ENCODE measurements at regions not wholly inside any gene's neighbourhood (a gene's known extent, or its start where the extent isn't known, plus 50 kb on each side); places are given as distances from the start of the nearest gene placed in this dataset.

- no peak for DNase-seq (ENCODE audit: low read depth in 2 of 2)
These were observed 111.2 kb upstream of the ASIC2 start for GRCh38 chr17:33404070-33404819.

- no peak for DNase-seq (ENCODE audit: low read depth in 2 of 2)
These were observed 123.0 kb upstream of the ASIC2 start for GRCh38 chr17:33416131-33416530.

GRCh38 chr17:33421933-33422332 lies 128.8 kb upstream of the ASIC2 start:
- DNase-seq (ENCODE audit: low read depth in 2 of 2): no peak

GRCh38 chr17:33433581-33433980 lies 140.5 kb upstream of the ASIC2 start:
- no peak for DNase-seq (ENCODE audit: low read depth in 2 of 2)

GRCh38 chr17:33434841-33435240 lies 141.7 kb upstream of the ASIC2 start:
- DNase-seq (ENCODE audit: low read depth in 2 of 2): no peak

- DNase-seq (ENCODE audit: low read depth in 2 of 2): no peak
These were observed 142.7 kb upstream of the ASIC2 start for GRCh38 chr17:33435721-33436301.

- no peak for DNase-seq (ENCODE audit: low read depth in 2 of 2)
These were observed 143.2 kb upstream of the ASIC2 start for GRCh38 chr17:33436321-33436720.

- no peak for DNase-seq (ENCODE audit: low read depth in 2 of 2)
These were observed 145.0 kb upstream of the ASIC2 start for GRCh38 chr17:33438139-33438538.

GRCh38 chr17:33438578-33438977 lies 145.5 kb upstream of the ASIC2 start:
- DNase-seq (ENCODE audit: low read depth in 2 of 2): no peak

- DNase-seq (ENCODE audit: low read depth in 2 of 2): no peak
These were observed 149.2 kb upstream of the ASIC2 start for GRCh38 chr17:33442320-33442719.

- no peak for DNase-seq (ENCODE audit: low read depth in 2 of 2)
These were observed 151.6 kb upstream of the ASIC2 start for GRCh38 chr17:33444731-33445130.

GRCh38 chr17:33447090-33447489 lies 154.0 kb upstream of the ASIC2 start:
- no peak for DNase-seq (ENCODE audit: low read depth in 2 of 2)

GRCh38 chr17:33451221-33451620 lies 158.1 kb upstream of the ASIC2 start:
- no peak for DNase-seq (ENCODE audit: low read depth in 2 of 2)

GRCh38 chr17:33457477-33457876 lies 164.4 kb upstream of the ASIC2 start:
- no peak for DNase-seq (ENCODE audit: low read depth in 2 of 2)

- no peak for DNase-seq (ENCODE audit: low read depth in 2 of 2)
These were observed 166.2 kb upstream of the ASIC2 start for GRCh38 chr17:33459078-33459940.

GRCh38 chr17:33460781-33461450 lies 167.8 kb upstream of the ASIC2 start:
- DNase-seq (ENCODE audit: low read depth in 2 of 2): no peak

GRCh38 chr17:33463887-33464286 lies 170.8 kb upstream of the ASIC2 start:
- DNase-seq (ENCODE audit: low read depth in 2 of 2): no peak

GRCh38 chr17:33464669-33465280 lies 171.7 kb upstream of the ASIC2 start:
- no peak for DNase-seq (ENCODE audit: low read depth in 2 of 2)

- DNase-seq (ENCODE audit: low read depth in 2 of 2): no peak
These were observed 176.3 kb upstream of the ASIC2 start for GRCh38 chr17:33469421-33469820.

- DNase-seq (ENCODE audit: low read depth in 2 of 2): no peak
These were observed 176.8 kb upstream of the ASIC2 start for GRCh38 chr17:33469911-33470310.

GRCh38 chr17:33473061-33473460 lies 180.0 kb upstream of the ASIC2 start:
- DNase-seq (ENCODE audit: low read depth in 2 of 2): no peak

GRCh38 chr17:33474789-33475188 lies 181.7 kb upstream of the ASIC2 start:
- DNase-seq (ENCODE audit: low read depth in 2 of 2): no peak

Data from stimulated activated CD8-positive, alpha-beta memory T cell treated with anti-CD3 and anti-CD28 coated beads, Interleukin-2, amount 100 ng/mL, for 1 hour (primary cell).